Posterior cingulate gyrus (tissue), 11 donors: ENCODE measurements at regions not wholly inside any gene's neighbourhood (a gene's known extent, or its start where the extent isn't known, plus 50 kb on each side); places are given as distances from the start of the nearest gene placed in this dataset.
"Not testable (repeated sequence)": the region's sequence is repeated elsewhere in the genome, so short reads cannot be mapped to it uniquely, and the experiment has no call there.

Experiments
- DNase-seq, 10 donors: peaks; one replicate each; pipeline versions ENCODE4 v3.0.0 to v3.0.0-alpha.2; 2020 to 2021; ENCODE audit warnings: mixed read lengths in 3 of 10
- intact Hi-C: fragments of 100-400 bp; cut with DNase I; formaldehyde crosslinking; loops from one replicate; pipeline ENCODE4 v1.15.1; 2023

GRCh38 chr3:86887876-86888275 lies 103.1 kb downstream of the VGLL3 start:
- intact Hi-C loops: no loop called here
- DNase-seq: no peak

GRCh38 chr3:86880066-86880465 lies 110.9 kb downstream of the VGLL3 start:
- intact Hi-C loops: no loop called here
- DNase-seq: peak in 1 of 10 donors; percentile 46

DNA sequence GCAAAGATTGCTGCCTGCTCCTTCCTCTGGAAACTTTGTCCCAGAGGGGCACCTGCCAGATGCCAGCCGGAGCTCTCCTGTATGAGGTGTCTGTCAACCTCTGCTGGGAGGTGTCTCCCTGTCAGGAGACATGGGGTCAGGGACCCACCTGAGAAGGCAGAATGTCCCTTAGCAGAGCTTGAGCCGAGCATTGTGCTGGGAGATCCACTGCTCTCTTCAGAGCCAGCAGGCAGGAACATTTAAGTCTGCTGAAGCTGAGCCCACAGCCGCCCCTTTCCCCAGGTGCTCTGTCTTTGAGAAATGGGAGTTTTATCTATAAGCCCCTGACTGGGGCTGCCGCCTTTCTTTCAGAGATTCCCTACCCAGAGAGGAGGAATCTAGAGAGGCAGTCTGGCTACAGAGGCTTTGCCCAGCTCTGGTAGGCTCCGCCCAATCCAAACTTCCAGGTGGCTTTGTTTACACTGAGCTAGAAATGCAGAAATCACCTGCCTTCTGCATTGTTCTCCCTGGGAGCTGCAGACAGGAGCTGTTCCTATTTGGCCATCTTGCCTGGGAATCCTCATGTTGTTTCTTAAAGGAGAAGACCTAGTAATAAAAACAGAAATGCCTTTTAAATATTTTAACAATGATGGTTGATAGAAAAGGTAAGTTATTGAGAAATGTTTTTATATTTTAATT lies 114.3 kb downstream of the VGLL3 start:
- DNase-seq, intact Hi-C loops: not testable (repeated sequence)

GRCh38 chr3:86874790-86875189 lies 116.2 kb downstream of the VGLL3 start:
- DNase-seq, intact Hi-C loops: not testable (repeated sequence)

GRCh38 chr3:86869566-86869965 lies 121.4 kb downstream of the VGLL3 start:
- DNase-seq: no peak
- intact Hi-C loops: no loop called here

- DNase-seq: no peak
- intact Hi-C loops: no loop called here
These were observed 123.0 kb downstream of the VGLL3 start for GRCh38 chr3:86867982-86868381.

- intact Hi-C loops: no loop called here
- no peak for DNase-seq
These were observed 125.4 kb downstream of the VGLL3 start for GRCh38 chr3:86865506-86865905.

DNA sequence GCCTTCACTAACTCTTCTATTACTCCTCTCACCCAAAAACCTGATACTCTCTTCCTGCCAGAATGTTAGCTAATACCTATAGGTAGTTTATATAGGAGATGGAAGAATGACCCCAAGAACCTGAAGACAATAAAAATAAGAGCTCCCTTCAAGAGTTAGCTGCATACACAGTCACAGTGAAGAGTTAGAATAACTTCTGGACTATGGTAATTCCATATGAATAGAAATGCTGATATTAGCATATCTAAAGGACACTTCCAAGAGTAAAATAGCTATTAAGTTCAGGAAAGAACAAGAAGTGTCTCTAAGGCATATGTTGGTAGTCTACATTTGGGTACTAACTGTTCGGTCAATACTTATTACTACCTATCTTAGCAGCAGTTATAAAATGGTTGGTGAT lies 134.2 kb downstream of the VGLL3 start:
- intact Hi-C loops: no loop called here

DNA sequence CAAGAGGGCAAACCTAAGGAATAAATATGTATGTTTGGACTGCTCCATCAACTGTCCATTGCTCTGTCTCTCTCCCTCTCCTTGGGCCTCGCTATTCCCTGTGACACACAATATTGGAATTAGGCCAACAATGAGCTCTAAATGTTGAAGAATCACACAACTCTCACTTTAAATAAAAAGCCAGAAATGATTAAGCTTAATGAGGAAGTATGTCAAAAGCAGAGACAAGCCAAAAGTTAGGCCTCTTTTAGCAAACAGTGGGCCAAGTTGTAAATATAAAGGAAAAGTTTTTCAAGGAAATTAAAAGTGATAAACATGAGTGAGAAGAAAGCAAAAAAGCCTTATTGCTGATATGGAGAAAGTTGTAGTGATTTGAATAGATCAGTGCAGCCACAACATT lies 141.0 kb downstream of the VGLL3 start:
- intact Hi-C loops: no loop called here
- no peak for DNase-seq

More for the DNA sequence above, 134.2 kb downstream of the VGLL3 start:
- DNase-seq: no peak

DNA sequence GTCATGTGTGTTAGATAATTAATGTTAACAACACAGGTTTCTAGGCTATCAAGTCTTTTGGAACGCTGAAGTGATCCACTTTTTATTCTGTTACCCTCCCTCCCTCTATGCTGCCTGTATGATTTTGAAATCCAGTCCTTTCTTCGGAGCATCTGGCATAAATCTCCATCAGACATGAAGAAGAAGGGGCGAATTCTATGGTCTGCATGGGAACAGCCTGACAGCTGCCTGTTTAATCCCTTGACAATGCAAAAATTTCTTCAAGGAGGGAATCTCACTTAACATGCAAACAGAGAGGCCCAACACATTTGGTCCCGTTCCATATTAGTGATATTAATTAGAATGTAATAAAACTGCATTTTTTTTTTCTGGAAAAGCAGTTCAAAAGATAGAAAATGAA lies 145.2 kb downstream of the VGLL3 start:
- no peak for DNase-seq
- intact Hi-C loops: no loop called here

DNA sequence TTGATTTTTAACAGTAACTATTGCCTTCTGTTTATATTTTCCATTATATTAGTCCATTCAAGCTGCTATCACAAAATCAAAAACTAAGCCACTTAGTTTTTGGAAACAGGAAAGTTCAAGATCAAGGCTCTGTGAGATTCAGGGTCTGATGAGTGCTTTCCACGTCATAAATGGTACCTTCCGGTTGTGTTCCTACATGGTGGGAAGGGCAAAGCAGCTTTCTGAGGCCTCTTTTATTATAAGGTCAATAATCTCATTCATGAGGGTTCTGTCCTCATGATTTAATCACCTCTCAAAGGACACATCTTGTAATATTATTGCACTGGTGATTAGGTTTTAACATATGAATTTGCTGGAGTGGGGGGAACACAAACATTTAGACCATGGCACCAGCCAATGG lies 152.0 kb downstream of the VGLL3 start:
- intact Hi-C loops: no loop called here

GRCh38 chr3:86837871-86838270 lies 153.1 kb downstream of the VGLL3 start:
- no peak for DNase-seq
- intact Hi-C loops: no loop called here

More for the DNA sequence above, 152.0 kb downstream of the VGLL3 start:
- DNase-seq: no peak

DNA sequence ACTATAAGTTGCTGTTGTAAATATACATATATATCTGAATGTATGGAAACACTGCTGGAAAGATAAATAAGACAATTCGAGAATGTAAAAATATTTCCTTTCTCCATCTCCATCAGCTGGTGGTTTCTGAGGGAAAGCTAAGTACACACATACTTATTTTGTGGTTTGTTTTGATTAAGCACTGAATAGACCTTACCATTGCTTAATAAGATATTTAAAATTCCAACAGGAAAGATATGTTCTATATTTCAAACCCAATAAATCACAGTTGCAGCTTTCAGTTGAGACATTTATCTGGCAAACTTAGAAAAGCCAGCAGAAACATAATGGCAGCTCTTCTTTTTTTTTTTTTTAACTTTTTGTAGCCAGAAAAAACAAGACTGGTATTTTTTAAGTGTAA lies 160.4 kb downstream of the VGLL3 start:
- DNase-seq: no peak
- intact Hi-C loops: no loop called here

- DNase-seq: no peak
- intact Hi-C loops: no loop called here
These were observed 162.2 kb downstream of the VGLL3 start for GRCh38 chr3:86828751-86829150.

DNA sequence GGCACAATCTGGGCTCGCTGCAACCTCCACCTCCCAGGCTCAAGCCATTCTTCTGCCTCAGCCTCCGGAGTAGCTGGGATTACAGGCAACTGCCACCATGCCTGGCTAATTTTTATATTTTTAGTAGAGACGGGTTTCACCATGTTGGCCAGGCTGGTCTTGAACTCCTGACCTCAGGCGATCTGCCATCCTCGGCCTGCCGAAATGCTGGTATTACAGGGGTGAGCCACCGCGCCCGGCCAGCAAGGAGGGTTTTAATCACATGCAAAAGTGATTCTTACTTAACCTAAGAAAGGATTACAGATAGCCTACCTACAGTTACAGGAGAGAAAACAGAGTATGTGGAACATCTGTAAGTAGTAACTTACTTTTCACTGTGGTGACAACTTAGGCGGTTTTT lies 163.4 kb downstream of the VGLL3 start:
- peak in 1 of 10 donors; percentile 50 for DNase-seq
- intact Hi-C loops: not testable (repeated sequence)

GRCh38 chr3:86826292-86826691 lies 164.7 kb downstream of the VGLL3 start:
- DNase-seq: no peak
- intact Hi-C loops: no loop called here

- intact Hi-C loops: no loop called here
- DNase-seq: no peak
These were observed 175.1 kb downstream of the VGLL3 start for GRCh38 chr3:86815880-86816279.

DNA sequence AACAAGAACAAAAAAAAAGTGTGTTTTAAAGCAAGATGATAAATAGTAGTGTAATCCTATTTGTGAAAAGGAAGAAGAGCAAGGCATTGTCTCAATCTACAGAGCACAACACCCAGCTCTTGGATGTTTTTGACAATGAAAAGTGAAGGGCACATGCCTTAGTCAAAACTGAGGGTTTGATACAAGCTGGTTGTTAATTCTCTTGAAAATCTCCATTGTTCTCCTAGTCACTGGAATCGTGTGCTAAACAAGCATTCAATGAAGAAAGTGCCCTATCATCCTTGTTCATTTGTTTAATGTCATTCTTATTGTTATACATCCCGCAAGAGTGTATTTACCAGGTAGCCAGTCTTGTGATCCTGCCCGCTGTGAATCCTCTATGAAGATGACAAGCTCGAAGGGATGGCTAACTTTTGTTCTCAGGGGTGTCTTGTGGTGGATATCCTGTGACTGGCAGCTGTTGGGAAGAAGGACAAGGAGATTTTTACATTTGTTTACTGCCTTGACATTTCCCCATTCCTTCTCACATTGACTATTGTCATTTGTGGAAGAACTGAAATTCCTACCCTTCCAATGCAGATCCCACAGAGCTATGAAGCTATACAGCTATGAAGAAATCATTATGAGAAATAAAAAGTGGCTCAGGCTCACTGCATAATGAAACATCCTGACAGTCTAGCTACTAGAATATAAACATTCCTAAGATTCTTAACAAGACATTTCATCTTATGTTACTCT lies 175.9 kb downstream of the VGLL3 start:
- no peak for DNase-seq
- intact Hi-C loops: no loop called here

- peak in 1 of 10 donors; percentile 34 for DNase-seq
- intact Hi-C loops: no loop called here
These were observed 176.6 kb downstream of the VGLL3 start for GRCh38 chr3:86814321-86814720.

GRCh38 chr3:86801921-86802320 lies 189.0 kb downstream of the VGLL3 start:
- intact Hi-C loops: no loop called here
- no peak for DNase-seq

DNA sequence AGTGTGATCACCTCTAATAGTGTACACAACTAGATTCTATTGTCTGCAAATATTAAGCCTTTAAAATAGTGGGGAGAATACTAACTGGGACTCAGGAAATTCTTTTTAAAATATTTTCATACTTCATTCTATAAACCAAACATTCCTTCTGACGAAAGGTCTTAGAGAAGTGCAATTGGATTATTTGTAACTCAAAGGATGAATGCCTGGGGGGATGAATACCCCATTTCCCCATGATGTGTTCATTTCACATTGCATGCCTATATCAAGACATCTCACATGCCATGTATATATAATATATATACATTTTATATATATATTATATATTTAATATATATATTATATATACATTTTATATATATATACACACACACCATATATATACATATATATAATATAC lies 189.9 kb downstream of the VGLL3 start:
- no peak for DNase-seq
- intact Hi-C loops: no loop called here

GRCh38 chr3:86800116-86800515 lies 190.8 kb downstream of the VGLL3 start:
- no peak for DNase-seq
- intact Hi-C loops: no loop called here
